HCT116 (cell line): ENCODE measurements at regions not wholly inside any gene's neighbourhood (a gene's known extent, or its start where the extent isn't known, plus 50 kb on each side); places are given as distances from the start of the nearest gene placed in this dataset.

Source experiments
- ATAC-seq: fragments of 200-7000 bp; cut with Tn5 transposase; 2 replicates; pipeline ENCODE4 v1.9.1; 2020; ENCODE audit warnings: mild to moderate bottlenecking, moderate library complexity
- BruUV-seq: library from RNA; stranded (reverse); fragments of 400-500 nt; replicated peaks from 2 replicates; lab custom pipeline; 2021; lab: Mats Ljungman, UMichigan
- CTCF ChIA-PET: fragments of 300-600 bp; sonication (Branson Sonifier 250); formaldehyde crosslinking; loops from one replicate; lab custom pipeline; 2021; ENCODE audit warnings: antibody characterized with exemption; lab: Charles Lee
- POLR2A ChIA-PET: fragments of 300-600, 350-600 bp; sonication (Branson Sonifier 250); formaldehyde crosslinking; loops from one replicate; lab custom pipeline; 2021; ENCODE audit warnings: antibody characterized with exemption; lab: Charles Lee
- RAD21 ChIA-PET, 2 experiments: fragments of 300-600 bp; sonication (Branson Sonifier 250); formaldehyde crosslinking; loops; one replicate each; lab custom pipeline; 2023; ENCODE audit warnings: low total read pairs in 2 of 2; ENCODE audit not compliant: uncharacterized antibody in 2 of 2, unreplicated experiment in 2 of 2, low non-redundant PET in 1 of 2; lab: Charles Lee
- DNase-seq: peaks from one replicate; pipeline ENCODE4 v3.0.0-alpha.2; 2010; ENCODE audit warnings: low read depth, low spot score
- H2AFZ ChIP-seq: fragments of 200-600 bp; shearing (Covaris generic), sonication (generic); 2 replicates; pipeline ENCODE4 v1.6.1; 2017; ENCODE audit warnings: low read depth, mixed run types, mixed read lengths, antibody characterized with exemption, low read length; ENCODE audit not compliant: poor library complexity, severe bottlenecking
- H3K27ac ChIP-seq: 2 replicates; pipeline ENCODE4 v1.5.1; 2012; ENCODE audit warnings: low read depth, low read length
- H3K27me3 ChIP-seq: fragments of 200-600 bp; sonication (generic); 2 replicates; pipeline ENCODE4 v1.6.1; 2016; ENCODE audit warnings: mixed run types, low read length, mixed read lengths; ENCODE audit not compliant: insufficient read depth
- H3K36me3 ChIP-seq, 2 experiments: fragments of 200-500 bp in 1 of 2; fragments of 200-600 bp in 1 of 2; sonication (Bioruptor generic) in 1 of 2; sonication (generic) in 1 of 2; 2 replicates each; pipeline versions ENCODE4 v1.5.1 to v1.6.1; 2014 to 2016; ENCODE audit warnings: low read length in 2 of 2, inconsistent platforms in 1 of 2, mixed read lengths in 1 of 2, mixed run types in 1 of 2; ENCODE audit not compliant: insufficient read depth in 2 of 2, control insufficient read depth in 1 of 2
- H3K4me1 ChIP-seq, 2 experiments: fragments of 200-600 bp in 1 of 2; sonication (generic) in 1 of 2; 2 replicates each; pipeline versions ENCODE4 v1.5.1 to v1.6.1; 2012 to 2017; ENCODE audit warnings: low read length in 2 of 2, inconsistent platforms in 1 of 2, mild to moderate bottlenecking in 1 of 2, mixed read lengths in 1 of 2, mixed run types in 1 of 2, moderate library complexity in 1 of 2; ENCODE audit not compliant: insufficient read depth in 2 of 2, control insufficient read depth in 1 of 2
- H3K4me2 ChIP-seq: fragments of 200-600 bp; sonication (generic); 2 replicates; pipeline ENCODE4 v1.6.1; 2017; ENCODE audit warnings: mixed run types, low read length, mixed read lengths
- H3K4me3 ChIP-seq, 2 experiments: fragments of 200-600 bp in 1 of 2; sonication (generic) in 1 of 2; replicated peaks in 1 of 2; 2 replicates each; pipeline ENCODE4 v1.5.1; 2011 to 2016; ENCODE audit warnings: low read length in 2 of 2, control low read depth in 1 of 2, low read depth in 1 of 2, mild to moderate bottlenecking in 1 of 2, mixed read lengths in 1 of 2, mixed run types in 1 of 2
- H3K79me2 ChIP-seq: fragments of 200-600 bp; sonication (generic); 2 replicates; pipeline ENCODE4 v1.6.1; 2017; ENCODE audit warnings: mild to moderate bottlenecking, mixed run types, low read length, moderate library complexity, mixed read lengths; ENCODE audit not compliant: insufficient read depth
- H3K9ac ChIP-seq: fragments of 200-600 bp; sonication (generic); 2 replicates; pipeline ENCODE4 v1.6.1; 2016; ENCODE audit warnings: low read length, mixed read lengths
- H3K9me2 ChIP-seq: fragments of 200-600 bp; sonication (generic), shearing (Covaris generic); 2 replicates; pipeline ENCODE4 v1.6.1; 2017; ENCODE audit warnings: mixed run types, mild to moderate bottlenecking, moderate library complexity; ENCODE audit not compliant: insufficient read depth
- H3K9me3 ChIP-seq, 2 experiments: fragments of 200-500 bp in 1 of 2; fragments of 200-600 bp in 1 of 2; sonication (Bioruptor generic) in 1 of 2; sonication (generic) in 1 of 2; 2 replicates each; pipeline ENCODE4 v1.6.1; 2014 to 2017; ENCODE audit warnings: low read length in 2 of 2, mixed read lengths in 2 of 2, inconsistent platforms in 1 of 2, low read depth in 1 of 2, mild to moderate bottlenecking in 1 of 2, mixed run types in 1 of 2, moderate library complexity in 1 of 2; ENCODE audit not compliant: control insufficient read depth in 1 of 2, insufficient read depth in 1 of 2
- H4K20me1 ChIP-seq: fragments of 200-600 bp; sonication (generic), shearing (Covaris generic); 2 replicates; pipeline ENCODE4 v1.6.1; 2017; ENCODE audit warnings: mixed run types, mild to moderate bottlenecking, moderate library complexity; ENCODE audit not compliant: insufficient read depth
- CTCF ChIP-seq, 3 experiments: fragments of 200-600 bp in 1 of 3; sonication (generic) in 1 of 3; IDR thresholded peaks in 2 of 3; conservative IDR thresholded peaks in 1 of 3; 2 replicates each; pipeline ENCODE4 v1.5.1; 2012 to 2017; ENCODE audit warnings: low read depth in 2 of 3, low read length in 2 of 3, antibody characterized with exemption in 1 of 3, borderline replicate concordance in 1 of 3, control low read depth in 1 of 3, mild to moderate bottlenecking in 1 of 3, mixed read lengths in 1 of 3, mixed run types in 1 of 3, moderate library complexity in 1 of 3; ENCODE audit not compliant: insufficient read depth in 1 of 3
- JUND ChIP-seq: IDR thresholded peaks from 2 replicates; pipeline ENCODE4 v1.6.1; 2012
- REST ChIP-seq: IDR thresholded peaks from 2 replicates; pipeline ENCODE4 v1.6.1; 2012; ENCODE audit warnings: low read depth
- SP1 ChIP-seq: IDR thresholded peaks from 2 replicates; pipeline ENCODE4 v1.6.1; 2012; ENCODE audit warnings: low read depth
- SRF ChIP-seq: IDR thresholded peaks from 2 replicates; pipeline ENCODE4 v1.6.1; 2012; ENCODE audit warnings: low read depth
- TCF7L2 ChIP-seq: IDR thresholded peaks from 2 replicates; pipeline ENCODE4 v1.7.0; 2011; ENCODE audit warnings: borderline replicate concordance, inconsistent platforms; ENCODE audit not compliant: insufficient read depth, insufficient read length; ENCODE audit errors: extremely low read depth
- ZNF274 ChIP-seq: fragments of 200-500 bp; sonication (Bioruptor generic); IDR thresholded peaks from 2 replicates; pipeline ENCODE4 v1.6.1; 2014; ENCODE audit warnings: mild to moderate bottlenecking, low read depth, low read length, inconsistent platforms
- intact Hi-C: fragments of 100-400 bp; cut with micrococcal nuclease; formaldehyde crosslinking; loops from 2 replicates; pipeline ENCODE4 v1.10.0; 2022

GRCh38 chr4:184292877-184293276, 75.2 kb upstream of the ENPP6 start:
- DNase-seq (no peak), ATAC-seq (no peak)
- POLR2A ChIA-PET: no interaction called here
- Histone ChIP-seq H2AFZ (no peak overlapping the region), H3K9me2 (no peaks in the 10 kb centered on the region), H3K27ac (no peak overlapping the region), H3K36me3 (no peaks in the 10 kb centered on the region), H4K20me1 (no peaks in the 10 kb centered on the region), H3K9ac (no peak overlapping the region), H3K4me3 (no peak overlapping the region), H3K9me3 (no peaks in the 10 kb centered on the region), H3K4me1 (no peaks in the 10 kb centered on the region), H3K27me3 (no peaks in the 10 kb centered on the region), H3K4me2 (no peak overlapping the region), H3K79me2 (no peaks in the 10 kb centered on the region)
- TF ChIP-seq SP1 (no peak), JUND (no peak), SRF (no peak), REST (no peak), CTCF (IDR thresholded peaks at IDR 0.05 in 2 of 3, conservative IDR thresholded peaks at IDR 0.05 in 1 of 3; ENCODE audit: borderline replicate concordance in 1 of 3, insufficient read depth in 1 of 3, low read depth in 2 of 3, low read length in 2 of 3) (no peak), ZNF274 (no peak), TCF7L2 (no peak)
- CTCF ChIA-PET: no interaction called here
- BruUV-seq: no TSS peak
- intact Hi-C loops: no loop called here
- RAD21 ChIA-PET: no interaction called here
